Medulla oblongata (tissue), 1 donor: ENCODE measurements at regions not wholly inside any gene's neighbourhood (a gene's known extent, or its start where the extent isn't known, plus 50 kb on each side); places are given as distances from the start of the nearest gene placed in this dataset.

Experiments used
- DNase-seq: peaks from one replicate; pipeline ENCODE4 v3.0.0-alpha.2; 2015; ENCODE audit errors: extremely low spot score

DNA sequence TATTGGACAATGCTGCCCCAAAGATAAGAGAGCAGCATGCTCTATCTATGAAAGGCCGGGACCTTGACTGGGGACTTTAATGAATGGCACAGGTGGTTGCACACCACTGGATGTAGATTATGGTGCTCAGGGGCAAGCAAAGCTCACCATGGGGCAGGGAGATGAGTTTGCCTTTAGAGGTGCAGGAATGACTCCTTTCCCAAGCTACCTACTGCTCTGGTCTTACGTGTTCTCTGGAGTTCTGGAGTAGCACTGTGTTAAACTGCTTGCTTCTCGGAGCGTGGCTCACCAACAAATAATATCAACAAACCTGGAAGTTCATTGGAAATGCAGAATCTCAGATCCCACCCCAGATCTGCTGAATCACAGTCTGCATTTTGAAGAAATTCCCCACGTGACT, 445.3 kb downstream of the RPS24 start:
- no peak for DNase-seq

DNA sequence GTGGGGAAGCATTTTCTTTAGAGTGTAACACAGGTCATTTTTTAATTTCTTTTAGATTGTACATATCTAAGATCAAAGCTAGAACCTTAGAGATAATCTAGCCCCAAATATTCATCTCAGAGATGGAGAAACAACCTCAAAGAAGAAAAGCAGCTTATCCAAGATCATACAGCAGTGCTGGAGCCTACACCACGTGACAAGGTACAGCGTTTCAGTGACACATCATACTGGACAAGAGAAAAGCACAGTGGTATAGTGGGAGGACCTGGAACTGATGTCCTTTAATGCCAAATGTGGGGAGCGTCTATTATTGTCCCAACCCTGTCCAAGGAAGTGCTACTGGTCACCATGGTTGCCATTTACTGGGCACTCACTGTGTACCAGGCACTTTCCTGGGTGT, 445.8 kb downstream of the RPS24 start:
- DNase-seq: no peak

GRCh38 chr10:78481842-78482241, 448.2 kb downstream of the RPS24 start:
- DNase-seq: no peak

DNA sequence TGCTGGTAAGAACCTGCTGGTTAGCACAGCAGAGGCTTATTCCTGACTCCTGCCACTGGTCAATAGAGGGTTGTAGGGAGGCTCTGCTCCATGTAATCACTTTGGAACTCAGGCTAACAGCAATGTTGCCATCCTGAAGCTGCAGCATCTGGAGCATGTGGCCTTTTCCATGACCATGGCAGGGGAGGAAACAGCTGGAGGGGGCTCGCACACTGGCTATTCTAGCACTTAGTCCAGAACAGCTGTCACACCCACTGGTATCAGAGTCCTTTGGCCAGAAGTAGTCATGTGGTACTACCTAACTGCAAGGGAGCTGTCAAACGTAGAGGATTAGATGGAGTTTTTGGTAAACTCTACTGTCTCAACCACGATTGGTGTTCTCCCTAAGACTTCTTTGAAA, 450.0 kb downstream of the RPS24 start:
- DNase-seq: no peak

GRCh38 chr10:78489034-78489433, 455.4 kb downstream of the RPS24 start:
- DNase-seq: no peak

GRCh38 chr10:78491812-78492211, 458.1 kb downstream of the RPS24 start:
- no peak for DNase-seq

GRCh38 chr10:78492424-78492823, 458.8 kb downstream of the RPS24 start:
- no peak for DNase-seq

- no peak for DNase-seq
These were observed 460.5 kb downstream of the RPS24 start for GRCh38 chr10:78494179-78494578.

DNA sequence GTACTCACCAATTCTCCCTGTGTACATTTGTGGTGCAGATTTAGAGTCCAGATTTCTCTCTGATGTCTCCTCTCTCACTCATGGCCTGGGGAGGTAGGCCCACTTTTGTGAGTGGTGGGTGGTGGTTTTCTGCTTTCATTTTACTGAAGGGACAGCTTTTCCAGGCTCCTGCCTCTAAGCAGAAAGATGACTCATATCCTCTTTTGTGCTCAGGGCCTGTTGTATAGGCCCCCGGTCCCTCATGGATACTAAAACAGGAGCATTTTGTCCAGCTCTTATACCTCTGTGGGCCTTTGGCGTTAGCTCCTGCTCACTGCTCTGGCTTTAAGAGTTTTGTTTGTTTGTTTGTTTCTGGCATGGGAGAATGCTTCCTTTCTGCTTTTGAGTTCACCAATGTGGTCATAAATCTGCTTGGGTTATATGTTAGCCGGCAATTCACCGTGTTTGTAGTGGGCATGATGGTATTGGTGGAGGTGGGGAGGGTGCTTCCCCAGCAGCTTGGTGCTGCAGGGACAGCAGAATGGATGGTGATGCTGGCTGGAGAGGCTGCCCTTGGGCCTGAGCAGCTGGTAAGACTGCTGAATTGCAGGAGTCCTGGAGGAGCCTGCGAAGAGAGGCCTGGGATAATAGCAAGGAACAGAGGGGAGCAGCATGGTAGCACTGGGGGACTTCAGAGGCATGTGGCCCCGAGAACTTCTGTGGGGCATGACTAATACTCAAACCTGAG, 468.7 kb downstream of the RPS24 start:
- no peak for DNase-seq

GRCh38 chr10:78504181-78504580, 470.5 kb downstream of the RPS24 start:
- DNase-seq: no peak

DNA sequence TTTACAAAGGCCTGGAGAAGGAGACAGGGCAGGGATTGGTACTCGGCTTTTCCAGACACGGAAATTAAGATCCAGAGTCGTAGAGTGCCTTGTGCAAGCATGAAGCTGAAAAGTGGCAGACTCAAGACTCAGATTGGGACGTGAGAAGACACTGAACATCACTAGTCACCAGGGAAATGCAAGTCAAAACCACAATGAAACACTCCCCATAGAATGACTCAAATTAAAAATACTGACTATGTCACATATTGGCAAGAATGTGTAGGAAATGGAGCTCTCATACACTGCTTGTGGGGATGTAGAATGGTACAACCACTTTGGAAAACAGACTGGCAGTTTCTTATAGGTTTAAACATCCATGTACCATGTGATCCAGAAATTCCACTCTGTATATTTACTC, 472.0 kb downstream of the RPS24 start:
- no peak for DNase-seq

DNA sequence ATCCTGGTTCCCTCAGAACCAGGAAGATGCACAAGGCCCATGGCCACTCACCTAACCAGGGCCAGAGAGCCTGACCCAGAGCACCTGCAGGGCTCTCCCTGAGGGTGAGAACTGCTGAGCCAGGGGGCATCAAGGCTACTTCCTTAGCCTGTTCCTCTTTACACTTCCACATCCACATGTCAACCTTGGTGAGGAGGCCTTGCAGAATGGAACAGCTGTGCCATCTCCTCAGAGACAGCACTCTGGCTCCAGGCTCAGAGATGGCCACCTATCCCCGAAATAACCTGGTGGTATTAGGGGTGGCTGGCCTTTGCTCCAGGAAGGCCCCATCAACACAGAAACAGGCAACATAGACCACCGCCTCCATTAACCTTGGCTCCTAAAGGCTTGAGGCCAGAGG, 473.0 kb downstream of the RPS24 start:
- DNase-seq: no peak

DNA sequence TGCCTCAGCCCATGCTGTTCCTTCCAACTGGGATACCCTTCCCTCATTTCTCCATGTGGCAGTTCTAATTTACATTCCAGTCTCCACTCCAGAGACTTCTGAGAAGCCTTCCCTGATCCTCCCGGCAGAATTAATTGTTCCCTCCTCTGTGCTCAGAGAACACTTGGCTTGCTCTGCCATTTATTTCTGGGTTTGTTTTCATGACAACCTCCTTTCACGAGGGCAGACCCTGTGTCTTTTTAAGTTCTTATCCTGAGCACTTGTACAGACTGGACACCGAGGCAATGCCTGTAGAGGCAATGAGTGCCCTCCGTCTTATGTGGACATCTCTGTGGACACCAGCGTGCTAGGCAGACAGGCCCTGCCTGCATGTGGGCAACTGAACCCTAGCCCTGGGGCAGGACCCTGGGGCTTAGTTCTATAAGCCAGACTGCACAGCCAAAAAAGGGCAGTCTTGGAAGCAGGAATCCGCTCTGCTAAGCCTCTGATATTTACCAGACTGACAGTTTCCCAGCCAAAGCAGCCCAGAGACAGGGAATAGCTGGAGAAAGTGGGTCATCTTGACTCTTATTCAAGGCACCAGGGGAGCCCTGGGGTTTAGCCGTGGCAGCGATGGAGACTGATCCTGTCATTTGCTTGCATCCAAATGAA, 474.0 kb downstream of the RPS24 start:
- peak; percentile 24 for DNase-seq

- peak; percentile 69 for DNase-seq
These were observed 475.5 kb downstream of the RPS24 start for GRCh38 chr10:78508955-78509748.

- DNase-seq: peak; percentile 30
These were observed 477.1 kb downstream of the RPS24 start for GRCh38 chr10:78510566-78511323.

DNA sequence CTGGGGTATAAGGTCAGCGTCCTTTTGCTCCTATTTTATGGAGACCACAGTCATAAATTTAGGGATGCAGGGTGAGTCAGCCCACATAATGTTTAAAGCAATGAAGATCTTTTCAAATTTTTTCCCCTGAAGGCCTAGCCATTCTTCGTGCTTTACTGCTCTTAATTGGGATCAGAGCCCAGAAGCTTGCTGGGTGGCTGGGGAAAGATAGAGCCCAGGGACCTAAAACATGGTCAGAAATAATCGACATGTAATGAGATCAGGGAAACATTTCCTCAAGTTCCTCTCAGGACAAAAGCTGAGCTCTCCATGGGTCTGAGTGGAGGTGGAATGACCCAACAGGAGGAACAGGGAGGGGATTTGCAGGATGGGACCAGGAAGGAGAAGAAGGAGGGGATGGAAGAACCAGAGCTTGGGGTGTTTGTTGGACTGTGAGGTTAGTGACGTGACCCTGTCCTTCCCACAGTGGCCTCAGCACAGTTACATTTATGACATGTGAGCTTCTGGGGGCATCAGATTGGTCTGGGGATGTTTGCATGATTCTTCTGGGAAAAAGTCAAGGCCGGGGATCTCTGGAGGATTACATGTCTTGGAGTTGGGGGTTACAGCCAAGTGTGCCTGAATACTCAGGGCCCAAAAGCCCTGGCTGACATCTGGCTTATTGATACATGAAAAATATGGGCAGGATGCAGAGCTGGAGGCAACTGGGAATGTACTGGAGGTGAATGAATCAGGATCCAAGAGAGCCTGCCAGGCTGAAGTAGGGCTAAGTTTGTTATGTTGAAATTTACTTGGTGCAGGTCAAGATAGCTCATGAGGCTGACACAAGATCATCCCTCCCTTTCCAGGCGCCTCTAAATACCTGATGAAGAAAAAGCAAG, 477.9 kb downstream of the RPS24 start:
- no peak for DNase-seq

DNA sequence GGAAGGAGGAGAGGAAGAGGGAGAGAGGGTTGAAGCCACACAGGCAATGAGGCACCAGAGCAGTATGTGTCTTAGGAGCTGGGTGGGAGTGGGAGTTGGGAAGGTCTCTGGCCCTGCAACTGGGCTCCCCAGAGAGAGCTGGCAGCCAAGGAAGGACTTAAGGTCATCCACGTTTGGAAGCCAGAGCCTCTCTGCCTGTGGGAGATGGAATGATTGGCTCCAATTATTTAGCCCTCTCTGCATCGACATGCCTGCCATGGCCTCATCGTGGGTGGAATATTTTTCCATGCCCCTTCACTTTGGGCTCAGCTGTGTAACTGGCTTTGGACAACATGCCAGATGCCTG, 478.5 kb downstream of the RPS24 start:
- DNase-seq: no peak

- no peak for DNase-seq
These were observed 479.7 kb downstream of the RPS24 start for GRCh38 chr10:78513330-78513729.

- no peak for DNase-seq
These were observed 480.3 kb downstream of the RPS24 start for GRCh38 chr10:78513986-78514385.

GRCh38 chr10:78514459-78514858, 480.8 kb downstream of the RPS24 start:
- no peak for DNase-seq
